CD1c-positive myeloid dendritic cell (primary cell): ENCODE measurements at regions not wholly inside any gene's neighbourhood (a gene's known extent, or its start where the extent isn't known, plus 50 kb on each side); places are given as distances from the start of the nearest gene placed in this dataset.
"Not testable (repeated sequence)": the region's sequence is repeated elsewhere in the genome, so short reads cannot be mapped to it uniquely, and the experiment has no call there.

ENCODE experiments used
- DNase-seq: peaks from one replicate; pipeline ENCODE4 v3.0.0-alpha.2; 2016; ENCODE audit errors: extremely low spot score

DNA sequence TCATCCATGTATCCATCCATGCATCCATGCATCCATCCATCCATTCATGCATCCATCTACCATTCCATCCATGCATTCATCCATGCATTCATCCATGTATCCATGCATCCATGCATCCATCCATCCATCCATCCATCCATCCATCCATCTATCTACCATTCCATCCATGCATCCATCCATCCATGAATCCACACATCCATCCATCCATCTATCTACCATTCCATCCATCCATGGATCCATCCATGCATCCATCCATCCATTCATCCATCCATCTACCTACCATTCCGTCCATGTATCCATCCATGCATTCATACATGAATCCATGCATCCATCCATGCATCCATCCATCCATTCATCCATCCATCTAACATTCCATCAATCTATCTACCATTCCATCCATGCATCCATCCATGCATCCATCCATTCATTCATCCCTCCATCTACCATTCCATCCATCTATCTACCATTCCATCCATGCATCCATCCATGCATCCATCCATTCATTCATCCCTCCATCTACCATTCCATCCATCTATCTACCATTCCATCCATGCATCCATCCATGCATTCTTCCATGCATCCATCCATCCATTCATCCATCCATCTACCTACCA, 257.2 kb downstream of the CRLF2 start:
- DNase-seq: not testable (repeated sequence)

DNA sequence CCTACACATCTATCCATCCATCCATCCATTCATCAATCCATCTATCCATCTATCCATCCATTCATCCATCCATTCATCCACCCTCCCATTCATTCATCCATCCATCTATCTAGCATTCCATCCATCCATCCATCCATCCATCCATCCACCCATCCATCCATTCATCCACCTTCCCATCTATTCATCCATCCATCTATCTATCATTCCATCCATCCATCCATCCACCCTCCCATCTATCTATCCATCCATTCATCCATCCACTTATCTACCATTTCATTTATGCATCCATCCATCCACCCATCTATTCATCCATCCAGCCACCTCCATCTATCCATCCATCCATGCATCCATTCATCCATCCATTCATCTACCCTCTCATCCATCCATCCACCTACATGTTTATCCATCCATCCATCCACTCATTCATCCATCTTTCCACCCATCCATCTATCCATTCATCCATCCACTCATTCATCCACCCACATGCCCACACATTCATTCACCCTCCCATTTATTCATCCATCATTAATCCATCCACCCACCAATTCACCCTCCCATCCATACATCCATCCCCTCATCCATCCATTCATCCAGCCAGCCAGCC, 258.5 kb downstream of the CRLF2 start:
- DNase-seq: no peak

DNA sequence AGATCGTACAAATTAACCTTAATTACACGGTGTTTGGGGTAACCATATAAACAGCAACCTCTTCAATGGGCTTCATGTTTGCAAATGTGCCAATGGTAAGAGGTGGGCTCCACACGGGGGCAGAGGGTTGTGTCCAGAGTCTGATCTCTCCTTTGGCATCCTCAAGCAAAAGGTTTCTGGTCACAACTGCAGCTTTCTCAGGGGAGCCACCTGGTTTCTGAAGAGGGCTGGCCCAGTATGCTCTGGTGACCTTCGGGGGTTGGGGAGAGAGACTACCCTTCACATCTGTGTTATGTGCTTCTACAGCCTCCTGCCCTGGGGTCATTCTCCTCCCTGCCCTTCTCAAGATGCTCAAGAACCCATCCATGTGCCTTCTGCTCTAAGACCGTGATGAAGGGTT, 259.6 kb downstream of the CRLF2 start:
- no peak for DNase-seq

DNA sequence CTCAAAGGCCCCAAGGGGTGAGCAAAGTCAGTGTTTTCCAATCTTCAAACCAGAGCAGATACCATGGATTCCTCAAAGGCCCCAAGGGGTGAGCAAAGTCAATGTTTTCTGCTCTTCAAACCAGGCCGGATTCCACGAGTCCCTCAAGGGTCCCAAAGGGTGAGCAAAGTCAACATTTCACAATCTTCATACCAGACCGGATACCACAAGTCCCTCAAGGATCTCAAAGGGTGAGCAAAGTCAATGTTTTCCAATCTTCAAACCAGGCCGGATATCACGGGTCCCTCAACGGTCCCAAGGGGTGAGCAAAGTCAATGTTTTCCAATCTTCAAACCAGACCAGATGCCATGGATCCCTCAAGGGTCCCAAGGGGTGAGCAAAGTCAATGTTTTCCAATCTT, 265.2 kb downstream of the CRLF2 start:
- not testable (repeated sequence) for DNase-seq

DNA sequence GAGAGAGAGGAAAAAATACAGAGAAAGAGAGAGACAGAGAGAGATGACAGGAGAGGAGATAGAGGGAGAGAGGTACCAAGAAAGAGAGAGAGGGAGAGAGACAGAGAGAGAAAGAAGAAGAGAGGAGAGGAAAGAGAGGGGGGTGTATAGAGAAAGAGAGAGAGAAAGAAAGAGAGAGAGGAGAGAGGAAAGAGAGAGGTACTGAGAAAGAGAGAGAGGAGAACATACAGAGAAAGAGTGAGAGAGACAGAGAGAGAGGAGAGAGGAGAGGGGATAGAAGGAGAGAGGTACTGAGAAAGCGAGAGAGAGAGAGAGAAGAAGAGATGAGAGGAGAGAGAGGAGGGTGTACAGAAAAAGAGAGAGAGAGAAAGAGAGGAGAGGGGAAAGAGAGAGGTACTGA, 269.4 kb downstream of the CRLF2 start:
- DNase-seq: no peak

DNA sequence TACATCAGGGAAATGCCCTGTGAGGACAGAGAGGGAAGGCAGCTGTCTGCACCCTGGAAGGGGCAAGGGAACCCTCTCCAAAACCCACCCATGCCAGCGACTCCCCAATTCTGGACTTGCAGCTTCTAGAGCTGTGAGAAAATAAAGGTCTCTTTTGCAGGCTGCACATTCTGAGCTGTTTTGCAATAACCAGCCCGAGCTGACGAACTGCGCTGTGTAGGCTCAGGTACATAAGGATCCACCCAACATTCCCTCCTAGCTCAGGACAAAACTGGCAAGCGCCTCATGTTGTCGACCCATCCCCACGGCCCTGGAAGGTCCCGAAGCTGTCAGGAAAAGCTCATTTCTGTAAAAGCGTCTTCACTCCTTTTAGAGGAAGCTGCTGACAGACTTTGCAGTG, 271.8 kb downstream of the CRLF2 start:
- DNase-seq: no peak

DNA sequence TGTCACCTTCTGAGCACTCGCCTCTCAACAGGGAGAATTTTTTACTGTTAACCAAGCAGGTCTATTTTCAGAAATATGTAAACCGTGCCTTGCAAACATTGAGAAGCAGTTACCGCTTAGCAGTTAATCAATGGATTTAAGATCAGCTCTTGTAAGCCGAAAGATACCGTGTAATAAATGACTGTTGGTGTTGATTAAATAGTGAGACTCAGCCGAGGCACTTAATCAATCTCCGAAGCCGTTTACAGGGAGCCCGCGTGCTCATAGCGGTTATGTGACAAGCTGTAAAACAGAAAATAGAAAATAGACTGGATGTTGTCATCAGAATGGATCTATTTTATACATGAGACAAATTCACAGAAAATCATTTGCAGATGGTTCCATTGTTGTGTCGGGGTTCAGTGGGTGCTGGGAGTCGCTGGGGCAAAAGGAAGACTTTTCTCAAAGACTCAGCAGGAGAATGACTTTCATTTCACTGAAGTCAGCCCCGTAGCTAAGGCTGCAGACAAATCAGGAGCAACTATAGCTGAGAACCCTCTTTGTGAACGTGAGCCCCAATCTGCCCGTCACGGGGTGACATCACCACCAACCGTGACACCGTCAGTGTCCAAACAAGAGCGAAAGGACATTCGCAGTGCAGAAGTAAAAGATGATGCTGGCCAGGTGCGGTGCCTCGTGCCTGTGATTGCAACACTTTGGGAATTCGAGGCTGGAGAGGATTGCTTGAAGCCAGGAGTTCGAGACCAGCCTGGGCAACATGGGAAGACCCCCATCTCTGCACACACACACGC, 275.3 kb downstream of the CRLF2 start:
- no peak for DNase-seq

DNA sequence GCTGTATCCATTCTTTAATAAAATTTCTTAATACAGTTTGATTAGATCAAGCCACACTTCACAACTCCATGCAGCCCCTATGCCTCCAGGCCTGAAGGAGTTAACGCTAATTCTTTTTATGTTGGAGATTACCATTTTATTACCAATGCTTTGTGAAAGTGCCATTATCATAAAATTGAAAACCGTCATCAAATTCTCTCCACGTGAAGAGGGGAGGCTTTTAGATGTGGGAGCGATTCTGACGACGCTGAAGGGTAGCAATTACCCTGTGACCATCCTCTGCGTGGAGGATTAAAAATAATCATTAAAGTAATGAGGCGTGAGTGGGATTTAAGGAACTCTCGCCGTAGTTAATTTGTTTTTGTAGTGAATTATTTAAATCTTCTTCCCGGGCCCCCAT, 278.8 kb downstream of the CRLF2 start:
- no peak for DNase-seq

DNA sequence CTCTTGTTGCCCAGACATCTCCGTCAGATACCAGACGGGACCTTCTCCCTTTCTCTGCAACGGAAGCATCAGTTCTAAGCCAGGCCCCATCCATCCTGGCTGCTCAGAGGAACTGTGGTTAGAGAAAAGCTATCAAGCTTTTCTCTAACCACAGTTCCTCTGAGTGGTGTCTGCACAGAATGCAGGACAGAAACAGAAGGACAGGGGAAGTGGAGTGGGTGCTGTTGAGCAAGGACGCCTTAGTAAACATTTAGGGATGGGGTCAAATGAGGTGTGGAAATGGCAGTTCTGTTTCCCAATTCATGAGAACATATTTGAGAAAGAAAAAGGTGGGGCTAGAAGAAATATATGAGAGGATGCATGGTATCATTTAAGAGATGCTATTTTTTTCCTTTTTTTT, 283.8 kb downstream of the CRLF2 start:
- no peak for DNase-seq

DNA sequence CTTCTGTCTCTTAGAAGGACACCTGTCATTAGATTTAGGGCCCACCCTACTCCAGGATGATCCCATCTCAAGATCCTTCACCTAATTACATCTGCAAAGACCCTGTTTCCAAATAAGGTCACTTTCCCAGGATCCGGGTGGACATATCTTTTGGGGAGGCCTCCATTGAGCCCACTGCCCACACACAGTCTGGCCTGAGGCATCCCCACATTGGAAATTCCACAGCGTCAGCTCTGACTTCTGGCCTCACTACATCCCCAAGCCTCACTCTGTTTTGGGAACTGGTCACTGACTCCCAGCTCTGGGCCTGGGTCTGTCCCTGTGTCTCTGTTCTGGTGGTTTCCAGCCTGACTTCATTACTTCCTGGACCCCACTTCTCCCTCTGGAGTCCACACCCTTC, 285.5 kb downstream of the CRLF2 start:
- DNase-seq: no peak

DNA sequence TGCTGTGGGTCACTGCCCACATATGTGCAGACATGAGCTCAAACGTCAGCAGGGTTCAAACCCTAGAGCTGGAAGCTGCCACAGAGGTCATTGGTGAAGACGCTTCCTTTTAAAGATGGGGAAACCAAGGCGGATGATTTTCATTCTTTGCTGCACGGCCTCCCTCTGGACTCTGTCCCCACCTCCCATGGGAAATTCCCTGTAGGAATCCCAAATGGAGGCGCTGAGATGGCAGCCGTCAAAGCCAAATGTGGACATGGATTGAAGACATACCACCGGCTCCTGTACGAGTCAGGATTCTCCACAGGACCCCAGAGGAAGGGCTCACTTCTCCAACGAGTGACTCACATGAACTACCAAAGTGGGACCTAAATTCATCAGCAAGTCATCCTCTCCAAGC, 286.4 kb downstream of the CRLF2 start:
- DNase-seq: no peak

DNA sequence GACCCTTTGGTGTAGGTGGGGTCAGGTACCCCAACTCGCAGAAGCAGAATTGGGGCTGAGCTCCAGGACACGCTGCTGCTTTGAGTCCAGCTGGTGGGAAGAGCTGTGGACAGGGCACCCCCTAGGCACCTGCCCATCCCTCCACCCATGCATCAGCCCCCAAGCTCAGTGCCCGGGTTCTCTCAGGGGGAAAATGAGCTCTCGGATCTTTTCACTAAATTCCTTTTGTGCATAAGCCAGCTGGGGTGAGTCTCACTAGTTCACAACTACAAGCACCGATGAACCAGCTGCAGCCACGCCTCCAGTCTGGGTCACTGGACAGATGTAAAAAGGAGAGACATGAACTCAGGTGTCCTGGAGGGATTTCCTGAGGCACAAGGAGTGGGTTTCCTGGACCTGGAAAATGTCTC, 286.8 kb downstream of the CRLF2 start:
- no peak for DNase-seq

DNA sequence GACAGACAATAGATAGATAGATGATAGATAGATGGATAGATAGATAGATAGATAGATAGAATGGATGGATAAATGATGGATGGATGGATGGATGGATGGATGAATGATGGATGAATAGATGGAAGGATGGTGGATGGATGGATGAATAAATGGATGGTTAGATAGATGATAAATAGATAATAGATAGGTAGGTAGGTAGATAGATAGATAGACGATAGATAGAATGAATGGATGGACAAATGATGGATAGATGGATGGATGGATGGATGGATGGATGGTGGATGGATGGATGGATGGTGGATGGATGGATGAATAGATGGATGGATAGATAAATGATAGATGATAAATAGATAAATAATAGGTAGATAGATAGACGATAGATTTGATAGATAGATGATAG, 287.4 kb downstream of the CRLF2 start:
- no peak for DNase-seq

DNA sequence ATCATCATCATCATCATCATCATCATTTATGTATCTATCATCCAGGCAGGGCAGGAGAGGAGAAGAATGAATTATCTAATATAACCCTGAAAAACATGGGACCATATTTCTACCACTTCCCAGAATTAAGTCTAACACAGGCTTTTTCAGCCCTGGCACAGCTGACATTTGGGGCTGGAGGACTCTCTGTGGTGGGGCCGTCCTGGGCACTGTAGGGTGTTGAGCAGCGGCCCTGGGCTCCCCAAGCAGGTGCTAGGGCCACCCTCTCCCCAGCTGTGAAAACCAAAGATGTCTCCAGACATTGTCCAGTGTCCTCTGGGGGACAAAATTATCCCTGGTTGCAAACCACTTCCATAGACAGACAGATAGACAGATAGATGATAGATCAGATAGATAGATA, 288.4 kb downstream of the CRLF2 start:
- DNase-seq: no peak

DNA sequence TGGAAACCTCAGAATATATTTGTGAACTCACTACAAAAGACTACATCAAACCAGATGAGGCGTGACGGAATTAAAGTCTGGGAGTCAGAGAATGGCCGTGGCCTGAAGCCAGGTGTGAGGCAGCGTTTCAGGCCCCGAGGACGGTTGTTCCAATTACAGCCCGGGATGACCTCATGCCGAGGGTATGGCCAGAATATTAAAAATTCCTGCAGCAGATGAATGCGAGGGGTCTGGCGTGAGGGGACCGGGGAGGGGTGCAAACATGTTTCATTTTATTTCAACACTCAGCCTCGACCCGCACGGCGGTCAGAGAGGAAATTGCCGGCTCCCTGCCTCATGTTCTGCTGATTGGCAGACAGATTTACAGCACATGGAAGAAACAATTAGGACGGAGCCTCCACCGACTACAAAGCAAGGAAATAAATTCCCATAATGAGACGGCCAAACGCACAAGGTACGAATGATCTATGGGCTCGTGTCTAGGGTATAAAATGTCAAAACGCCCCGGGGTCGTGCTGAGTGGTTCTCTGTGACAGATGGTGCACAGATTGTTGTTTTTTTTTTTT, 289.7 kb downstream of the SHOX start:
- no peak for DNase-seq

DNA sequence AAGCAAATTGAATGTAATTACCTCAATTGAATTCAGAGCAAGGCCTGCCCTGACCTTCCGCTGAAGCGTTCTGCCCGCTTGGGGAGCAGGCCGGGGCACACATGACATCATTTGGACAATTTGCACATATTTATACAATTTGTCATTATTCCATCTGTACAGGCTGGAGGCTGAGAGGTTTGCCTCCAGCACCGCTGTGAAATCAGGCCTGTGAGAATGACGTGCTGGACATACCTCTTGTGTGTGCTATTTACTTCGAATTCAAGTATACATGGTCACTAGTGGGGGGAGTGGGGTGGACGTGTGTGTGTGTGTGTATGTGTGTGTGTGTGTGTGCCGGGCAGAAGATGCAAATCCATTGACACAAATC, 285.6 kb downstream of the SHOX start:
- no peak for DNase-seq

DNA sequence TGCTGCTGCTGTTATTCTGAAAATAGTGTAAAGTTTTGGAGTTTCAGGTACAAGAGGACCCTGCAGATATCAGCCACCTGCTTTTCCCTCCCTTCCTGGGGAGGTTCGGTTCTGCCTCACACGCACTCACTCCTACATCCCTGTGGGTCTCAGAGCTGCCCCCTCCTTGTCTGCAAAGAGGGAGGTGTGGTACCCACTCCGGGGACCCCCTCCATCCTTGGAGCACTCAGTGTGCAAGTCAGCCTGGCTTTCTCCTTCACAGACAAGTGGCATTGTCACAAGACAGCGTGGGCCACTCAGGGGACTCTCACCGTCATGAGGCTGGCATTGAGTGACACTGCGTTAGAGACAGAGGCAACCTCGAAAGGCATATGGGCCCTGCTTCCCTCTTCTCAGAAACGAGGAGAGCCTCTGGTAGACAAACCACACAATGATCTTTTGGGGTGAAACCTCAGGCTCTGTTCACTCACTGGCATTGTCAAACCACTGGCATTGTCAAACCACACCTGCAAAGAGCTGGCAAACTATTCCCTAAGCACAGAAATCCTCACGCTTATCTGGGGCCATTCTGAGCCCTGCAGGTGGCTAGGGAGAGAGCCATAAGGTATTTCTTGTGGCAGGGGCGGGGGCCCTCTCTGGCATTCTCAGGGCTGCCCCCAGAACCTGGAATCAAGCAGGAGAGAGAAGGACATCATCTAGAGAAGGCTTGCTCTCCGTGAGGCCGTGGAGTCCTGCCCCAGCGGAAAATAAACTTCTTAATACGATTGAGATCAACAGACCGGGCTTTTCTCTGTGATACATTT, 285.0 kb downstream of the SHOX start:
- no peak for DNase-seq

DNA sequence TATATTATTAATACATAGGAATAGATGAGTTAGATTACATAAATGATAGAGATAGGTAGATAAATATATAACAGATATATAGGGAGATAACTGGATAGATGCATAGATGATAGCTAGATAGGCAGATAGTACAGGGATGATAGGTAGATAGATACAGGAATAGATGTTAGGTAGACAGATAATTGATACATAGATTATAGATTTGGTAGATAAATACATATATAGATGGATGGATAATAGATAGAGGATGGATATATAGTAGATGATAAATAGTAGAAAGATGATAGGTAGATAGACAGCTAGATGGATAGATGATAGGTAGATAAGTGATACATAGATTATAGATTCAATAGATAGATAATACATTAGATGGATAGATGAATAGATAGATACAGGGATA, 283.6 kb downstream of the SHOX start:
- no peak for DNase-seq

DNA sequence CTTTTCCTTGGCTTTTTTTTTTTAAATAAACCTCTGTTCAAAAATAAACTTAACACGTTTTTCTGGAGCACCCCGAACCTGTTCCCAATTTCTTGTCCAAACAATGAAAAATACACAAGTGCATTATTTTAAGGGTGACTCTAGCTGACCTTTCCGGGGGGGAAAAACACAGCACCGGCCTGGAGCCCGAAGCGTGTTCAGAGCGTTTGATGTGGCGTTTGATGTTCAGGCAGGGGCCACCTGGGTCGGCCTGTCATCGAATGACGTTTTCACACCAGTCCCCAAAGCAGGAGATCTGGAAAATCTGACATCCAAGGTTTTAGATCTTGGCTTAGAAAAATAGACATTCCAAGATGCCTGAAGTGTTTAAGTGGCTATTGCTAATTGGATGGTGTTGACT, 282.1 kb downstream of the SHOX start:
- DNase-seq: no peak

DNA sequence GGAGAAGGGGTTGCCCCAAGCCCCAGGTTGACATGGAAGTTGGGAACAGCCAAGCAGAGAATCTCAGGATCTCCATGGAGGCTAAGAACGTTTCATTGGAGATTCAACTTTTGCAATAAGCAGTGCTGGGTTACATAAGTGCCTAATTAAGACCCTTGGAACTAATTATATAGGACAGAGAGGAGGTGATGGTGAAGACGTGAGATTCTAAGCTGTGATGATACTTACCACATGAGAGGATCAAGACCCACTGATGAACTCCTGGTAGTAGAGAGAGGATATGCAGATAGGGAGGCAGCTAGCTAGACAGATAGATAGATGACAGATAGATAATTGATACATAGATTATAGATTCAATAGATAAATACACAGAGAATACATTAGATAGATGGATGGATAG, 278.5 kb downstream of the SHOX start:
- DNase-seq: not testable (repeated sequence)

DNA sequence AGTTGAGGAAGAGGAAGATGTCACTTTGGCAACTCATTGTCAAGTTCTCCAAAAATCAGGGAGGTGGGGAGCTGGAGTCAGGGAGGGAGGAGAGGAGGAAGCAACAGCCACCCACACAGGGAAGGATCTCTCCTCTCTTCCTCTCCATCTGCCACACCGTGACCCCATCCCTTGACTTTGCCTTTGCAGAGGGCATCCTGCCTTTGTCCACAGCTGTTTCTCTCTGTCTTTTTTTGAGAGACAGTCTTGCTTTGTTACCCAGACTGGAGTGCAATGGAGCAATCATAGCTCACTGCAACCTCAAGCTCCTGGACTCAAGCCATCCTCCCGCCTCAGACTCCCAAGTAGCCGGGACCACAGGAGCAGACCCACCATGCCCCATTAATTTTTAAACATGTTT, 276.0 kb downstream of the SHOX start:
- DNase-seq: no peak

DNA sequence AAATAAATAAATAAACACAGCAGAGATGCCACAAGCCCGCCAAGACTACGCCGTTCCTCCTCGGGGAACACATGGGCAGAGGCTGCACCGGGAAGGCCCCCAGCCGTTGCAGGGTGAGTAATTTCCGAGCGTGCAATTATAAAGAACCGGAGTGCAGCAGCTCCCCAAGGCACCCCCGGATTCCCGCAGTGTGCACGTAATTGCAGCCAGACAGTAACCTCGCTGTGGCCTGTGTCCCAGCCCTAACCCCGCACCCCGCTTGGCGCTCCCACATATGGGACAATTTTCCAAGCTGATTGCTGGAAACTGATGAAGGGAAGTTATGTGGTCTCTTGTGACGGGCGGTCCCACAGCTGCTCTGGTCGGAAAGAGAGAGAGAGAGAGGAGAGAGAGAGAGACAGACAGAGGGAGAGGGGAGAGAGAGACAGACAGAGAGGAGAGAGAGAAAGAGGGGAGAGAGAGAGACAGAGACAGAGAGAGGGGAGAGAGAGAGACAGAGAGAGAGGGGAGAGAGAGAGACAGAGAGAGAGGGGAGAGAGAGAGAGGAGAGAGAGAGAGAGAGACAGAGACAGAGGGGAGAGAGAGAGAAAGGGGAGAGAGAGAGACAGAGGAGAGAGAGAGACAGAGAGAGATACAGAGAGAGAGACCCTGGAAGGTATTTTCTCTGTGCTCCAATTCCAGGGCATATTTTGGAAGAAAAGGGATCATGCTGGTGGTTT, 275.4 kb downstream of the SHOX start:
- no peak for DNase-seq
